Type B pancreatic cell (in vitro differentiated cells): ENCODE measurements at regions not wholly inside any gene's neighbourhood (a gene's known extent, or its start where the extent isn't known, plus 50 kb on each side); places are given as distances from the start of the nearest gene placed in this dataset.
A peak's percentile ranks its signal among the peaks of the same experiment; 100 is the strongest.

ENCODE experiments used
- DNase-seq: peaks from one replicate; pipeline ENCODE4 v3.0.0; 2021; ENCODE audit warnings: mixed read lengths; ENCODE audit not compliant: unreplicated experiment; ENCODE audit errors: extremely low spot score
- H3K27ac Mint-ChIP-seq: 2 replicates; pipeline ENCODE4 v1.8.0; 2021; ENCODE audit warnings: mild to moderate bottlenecking, mixed read lengths
- H3K27me3 Mint-ChIP-seq: 2 replicates; pipeline ENCODE4 v1.8.0; 2021; ENCODE audit warnings: mixed read lengths
- H3K36me3 Mint-ChIP-seq: 2 replicates; pipeline ENCODE4 v1.8.0; 2021; ENCODE audit warnings: mixed read lengths
- H3K4me1 Mint-ChIP-seq: one replicate; pipeline ENCODE4 v1.8.0; 2021; ENCODE audit warnings: mixed read lengths; ENCODE audit not compliant: unreplicated experiment
- H3K4me3 Mint-ChIP-seq: 2 replicates; pipeline ENCODE4 v1.8.0; 2021; ENCODE audit warnings: mild to moderate bottlenecking, mixed read lengths
- H3K9me3 Mint-ChIP-seq: 2 replicates; pipeline ENCODE4 v1.8.0; 2021; ENCODE audit warnings: mixed read lengths
- TF ChIP-seq, protein P1 (sequence below): fragments of 200-600 bp; sonication (generic); conservative IDR thresholded peaks from 2 replicates; pipeline ENCODE4 v1.5.0; 2021; ENCODE audit warnings: antibody characterized with exemption, mild to moderate bottlenecking

DNA sequence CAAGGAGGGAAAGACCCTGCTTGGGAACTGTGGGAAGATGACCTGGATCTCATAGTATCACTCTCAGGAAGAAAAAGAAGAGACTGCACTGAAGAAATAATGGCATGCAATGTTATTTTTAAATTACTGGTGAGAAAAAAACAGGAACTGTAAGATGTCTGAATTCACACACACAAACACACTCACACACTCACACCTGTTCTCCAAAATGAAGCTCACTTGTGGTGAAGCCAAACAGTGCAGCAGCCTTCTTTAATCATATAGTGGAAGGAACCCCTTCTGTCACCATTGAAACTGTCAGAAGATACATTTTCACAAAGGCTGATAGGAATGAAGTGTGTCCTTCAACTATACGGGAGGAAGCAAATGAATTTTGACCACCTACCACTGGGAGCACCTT, 156.5 kb upstream of the GHITM start:
- Mint-ChIP-seq H3K4me3 (no peak overlapping the region), H3K27me3 (no peaks in the 10 kb centered on the region), H3K9me3 (no peaks in the 10 kb centered on the region), H3K4me1 (peaks cover 16% of the 10 kb centered on the region), H3K36me3 (no peaks in the 10 kb centered on the region), H3K27ac (no peak overlapping the region)
- no peak for DNase-seq
- TF ChIP-seq, protein P1, sequence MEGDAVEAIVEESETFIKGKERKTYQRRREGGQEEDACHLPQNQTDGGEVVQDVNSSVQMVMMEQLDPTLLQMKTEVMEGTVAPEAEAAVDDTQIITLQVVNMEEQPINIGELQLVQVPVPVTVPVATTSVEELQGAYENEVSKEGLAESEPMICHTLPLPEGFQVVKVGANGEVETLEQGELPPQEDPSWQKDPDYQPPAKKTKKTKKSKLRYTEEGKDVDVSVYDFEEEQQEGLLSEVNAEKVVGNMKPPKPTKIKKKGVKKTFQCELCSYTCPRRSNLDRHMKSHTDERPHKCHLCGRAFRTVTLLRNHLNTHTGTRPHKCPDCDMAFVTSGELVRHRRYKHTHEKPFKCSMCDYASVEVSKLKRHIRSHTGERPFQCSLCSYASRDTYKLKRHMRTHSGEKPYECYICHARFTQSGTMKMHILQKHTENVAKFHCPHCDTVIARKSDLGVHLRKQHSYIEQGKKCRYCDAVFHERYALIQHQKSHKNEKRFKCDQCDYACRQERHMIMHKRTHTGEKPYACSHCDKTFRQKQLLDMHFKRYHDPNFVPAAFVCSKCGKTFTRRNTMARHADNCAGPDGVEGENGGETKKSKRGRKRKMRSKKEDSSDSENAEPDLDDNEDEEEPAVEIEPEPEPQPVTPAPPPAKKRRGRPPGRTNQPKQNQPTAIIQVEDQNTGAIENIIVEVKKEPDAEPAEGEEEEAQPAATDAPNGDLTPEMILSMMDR, result no peak

DNA sequence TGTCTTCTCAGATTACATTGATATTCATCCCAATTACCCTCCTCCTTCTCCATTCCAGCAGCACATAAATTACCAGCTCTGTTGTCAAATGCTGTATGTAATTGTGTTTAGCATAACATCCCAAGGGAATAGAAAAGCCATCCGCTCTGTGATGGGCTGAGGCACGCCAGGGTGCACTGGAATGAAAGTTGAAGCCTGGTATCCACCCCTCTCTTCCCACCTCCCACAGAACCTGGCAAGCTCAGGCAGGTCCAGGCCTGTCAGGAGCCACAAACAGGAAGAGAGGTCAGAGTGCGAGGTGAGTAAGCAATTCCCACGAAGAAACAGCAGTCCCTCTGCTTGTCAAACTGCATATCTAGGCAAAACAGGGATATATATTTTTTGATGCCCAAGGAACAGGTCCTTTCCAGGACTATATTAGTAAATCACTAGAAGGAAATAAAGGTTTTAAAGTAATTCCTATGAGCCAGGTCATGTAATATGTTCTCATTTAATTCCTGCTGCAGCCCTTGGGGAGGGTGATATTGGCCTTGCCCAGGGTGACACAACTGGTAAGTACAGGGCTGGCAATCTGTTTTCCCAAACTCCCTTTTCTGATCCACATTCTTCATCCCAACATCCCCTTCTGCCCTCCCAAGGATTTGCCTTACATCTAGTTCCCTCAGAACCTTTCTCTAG, 155.6 kb upstream of the GHITM start:
- Mint-ChIP-seq H3K9me3 (no peaks in the 10 kb centered on the region), H3K27me3 (no peaks in the 10 kb centered on the region), H3K4me1 (peaks cover 16% of the 10 kb centered on the region), H3K27ac (no peak overlapping the region), H3K4me3 (peak overlapping the region; percentile 1), H3K36me3 (no peaks in the 10 kb centered on the region)
- TF ChIP-seq, protein P1, result no peak
- no peak for DNase-seq

DNA sequence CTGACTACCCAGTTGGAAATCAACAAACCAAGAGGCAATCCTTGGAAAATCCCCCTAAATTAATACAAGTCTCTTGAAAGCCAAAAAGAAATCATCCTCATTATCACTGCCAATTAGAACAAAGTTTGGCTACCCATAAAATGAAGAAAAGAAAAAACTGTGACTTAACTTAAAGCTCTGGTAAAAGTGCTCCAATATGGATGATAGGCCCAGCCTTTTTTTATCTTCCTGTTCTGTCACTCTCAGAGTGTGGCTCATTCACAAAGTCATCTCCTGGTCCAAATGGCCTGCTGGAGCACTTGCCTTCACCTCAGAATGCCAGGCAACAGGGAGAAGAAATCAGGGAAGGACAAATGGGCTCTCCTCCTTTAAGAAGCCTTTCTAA, 155.1 kb upstream of the GHITM start:
- no peaks in the 10 kb centered on the region for H3K27me3 Mint-ChIP-seq
- no peak overlapping the region for H3K4me3 Mint-ChIP-seq

DNA sequence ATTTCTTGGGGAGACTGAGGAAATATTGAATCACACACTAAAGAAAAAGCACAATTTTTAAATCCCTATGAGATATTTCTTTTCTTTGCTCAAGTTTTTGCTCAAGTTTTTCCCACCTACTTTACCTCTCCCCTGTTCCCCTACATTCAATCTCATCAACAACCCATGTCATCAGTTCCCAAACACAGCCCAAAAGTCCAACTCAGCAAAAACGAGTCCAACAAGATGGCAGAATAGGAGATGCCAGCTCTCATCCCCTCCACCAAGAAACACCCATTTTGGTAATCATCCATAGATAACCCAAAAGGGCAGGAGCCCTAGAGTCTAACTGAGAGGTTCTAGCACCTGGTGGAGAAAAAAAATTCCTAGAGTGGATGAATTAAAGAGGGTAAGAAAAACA, 152.5 kb upstream of the GHITM start:
- H3K27ac Mint-ChIP-seq, result no peak overlapping the region
- no peak overlapping the region for H3K4me3 Mint-ChIP-seq
- no peak for DNase-seq
- TF ChIP-seq, protein P1, result no peak
- no peaks in the 10 kb centered on the region for H3K27me3 Mint-ChIP-seq
- no peaks in the 10 kb centered on the region for H3K9me3 Mint-ChIP-seq
- H3K36me3 Mint-ChIP-seq, result no peaks in the 10 kb centered on the region
- H3K4me1 Mint-ChIP-seq, result peaks cover 16% of the 10 kb centered on the region

More for the DNA sequence above, 155.1 kb upstream of the GHITM start:
- DNase-seq, result no peak
- Mint-ChIP-seq H3K27ac (no peak overlapping the region), H3K36me3 (no peaks in the 10 kb centered on the region), H3K9me3 (no peaks in the 10 kb centered on the region), H3K4me1 (peaks cover 16% of the 10 kb centered on the region)
- TF ChIP-seq, protein P1, result no peak

DNA sequence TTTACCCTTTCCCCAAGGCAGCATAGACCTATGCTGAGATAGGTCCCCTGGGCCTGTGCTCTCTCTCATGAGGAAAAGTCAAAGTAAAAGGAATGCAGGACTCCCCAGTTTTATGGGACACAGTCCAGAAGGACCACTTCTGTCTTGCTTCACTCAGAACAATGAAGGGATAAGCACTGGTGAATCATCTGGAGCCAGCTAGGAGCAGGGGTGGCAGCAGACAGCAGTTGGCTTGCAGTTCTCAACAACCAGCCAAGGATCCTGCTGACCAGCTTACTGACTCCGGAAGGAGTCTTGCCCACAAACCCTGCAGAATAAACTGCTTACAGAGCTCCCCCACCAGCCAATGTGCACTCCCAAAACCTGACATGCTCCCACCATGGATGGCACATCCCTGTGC, 152.1 kb upstream of the GHITM start:
- Mint-ChIP-seq H3K27ac (no peak overlapping the region), H3K4me3 (no peak overlapping the region), H3K4me1 (peaks cover 16% of the 10 kb centered on the region), H3K9me3 (no peaks in the 10 kb centered on the region), H3K36me3 (no peaks in the 10 kb centered on the region), H3K27me3 (no peaks in the 10 kb centered on the region)
- TF ChIP-seq, protein P1, result no peak
- DNase-seq, result no peak
